Testis (tissue), 2 donors: ENCODE measurements at regions not wholly inside any gene's neighbourhood (a gene's known extent, or its start where the extent isn't known, plus 50 kb on each side); places are given as distances from the start of the nearest gene placed in this dataset.

ENCODE experiments used
- CTCF ChIP-seq, 3 experiments: fragments of 450-650 bp in 2 of 3; fragments of 200-600 bp in 1 of 3; sonication (generic) in 1 of 3; IDR thresholded peaks; one replicate each; pipeline ENCODE4 v1.5.1; 2016 to 2019; ENCODE audit warnings: antibody characterized with exemption in 3 of 3, mild to moderate bottlenecking in 2 of 3, moderate library complexity in 1 of 3
- POLR2A ChIP-seq: fragments of 450-650 bp; IDR thresholded peaks from one replicate; pipeline ENCODE4 v1.6.1; 2017; ENCODE audit warnings: antibody characterized with exemption, mild to moderate bottlenecking, moderate library complexity

- TF ChIP-seq CTCF (IDR thresholded peaks at IDR 0.05) (no peak), POLR2A (no peak)
Measured at GRCh38 chr7:18378989-18379605, 116.5 kb upstream of the HDAC9 start.
